ENCODE measurements at regions not wholly inside any gene's neighbourhood (a gene's known extent, or its start where the extent isn't known, plus 50 kb on each side); places are given as distances from the start of the nearest gene placed in this dataset.

DNA sequence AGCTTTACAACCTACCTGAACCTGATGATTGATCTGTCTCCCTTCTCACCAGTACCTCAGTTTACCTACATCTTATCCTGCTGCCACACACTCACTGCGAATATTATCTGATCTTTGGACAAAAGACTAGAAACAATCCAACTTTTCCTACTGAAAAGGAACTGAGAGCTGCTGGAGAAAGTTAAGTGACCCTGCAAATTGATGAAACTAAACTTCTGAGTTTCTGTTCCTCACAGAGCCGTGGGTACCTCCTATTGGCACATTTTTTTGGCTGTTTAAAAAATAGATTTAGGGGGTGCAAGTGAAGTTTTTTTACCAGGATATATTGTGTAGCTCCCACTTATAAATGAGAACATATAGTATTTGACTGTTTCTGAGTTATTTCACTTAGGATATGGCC lies 66.0 kb upstream of the STARD3NL start:
- no peak overlapping the region for H3K27ac ChIP-seq
- no peak overlapping the region for H3K4me3 ChIP-seq
- TF ChIP-seq, protein P1, sequence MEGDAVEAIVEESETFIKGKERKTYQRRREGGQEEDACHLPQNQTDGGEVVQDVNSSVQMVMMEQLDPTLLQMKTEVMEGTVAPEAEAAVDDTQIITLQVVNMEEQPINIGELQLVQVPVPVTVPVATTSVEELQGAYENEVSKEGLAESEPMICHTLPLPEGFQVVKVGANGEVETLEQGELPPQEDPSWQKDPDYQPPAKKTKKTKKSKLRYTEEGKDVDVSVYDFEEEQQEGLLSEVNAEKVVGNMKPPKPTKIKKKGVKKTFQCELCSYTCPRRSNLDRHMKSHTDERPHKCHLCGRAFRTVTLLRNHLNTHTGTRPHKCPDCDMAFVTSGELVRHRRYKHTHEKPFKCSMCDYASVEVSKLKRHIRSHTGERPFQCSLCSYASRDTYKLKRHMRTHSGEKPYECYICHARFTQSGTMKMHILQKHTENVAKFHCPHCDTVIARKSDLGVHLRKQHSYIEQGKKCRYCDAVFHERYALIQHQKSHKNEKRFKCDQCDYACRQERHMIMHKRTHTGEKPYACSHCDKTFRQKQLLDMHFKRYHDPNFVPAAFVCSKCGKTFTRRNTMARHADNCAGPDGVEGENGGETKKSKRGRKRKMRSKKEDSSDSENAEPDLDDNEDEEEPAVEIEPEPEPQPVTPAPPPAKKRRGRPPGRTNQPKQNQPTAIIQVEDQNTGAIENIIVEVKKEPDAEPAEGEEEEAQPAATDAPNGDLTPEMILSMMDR (IDR thresholded peaks at IDR 0.05): no peak
- no peak for DNase-seq (ENCODE audit: low spot score)

DNA sequence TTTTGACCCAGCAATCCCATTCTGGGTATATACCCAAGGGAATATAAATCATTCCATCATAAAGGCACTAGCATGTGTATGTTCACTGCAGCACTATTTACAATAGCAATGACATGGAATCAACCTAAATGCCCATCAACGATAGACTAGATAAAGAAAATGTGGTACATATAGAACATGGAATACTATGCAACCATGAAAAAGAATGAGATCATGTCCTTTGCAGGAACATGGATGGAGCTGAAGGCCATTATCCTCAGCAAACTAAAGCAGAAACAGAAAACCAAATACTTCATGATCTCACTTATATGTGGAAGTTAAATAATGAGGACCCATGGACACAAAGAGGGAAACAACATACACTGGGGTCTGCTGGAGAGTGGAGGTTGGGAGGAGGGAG lies 58.0 kb upstream of the STARD3NL start:
- no peak for DNase-seq (ENCODE audit: low spot score)
- TF ChIP-seq, protein P1 (IDR thresholded peaks at IDR 0.05): no peak
- no peak overlapping the region for H3K27ac ChIP-seq
- no peak overlapping the region for H3K4me3 ChIP-seq

DNA sequence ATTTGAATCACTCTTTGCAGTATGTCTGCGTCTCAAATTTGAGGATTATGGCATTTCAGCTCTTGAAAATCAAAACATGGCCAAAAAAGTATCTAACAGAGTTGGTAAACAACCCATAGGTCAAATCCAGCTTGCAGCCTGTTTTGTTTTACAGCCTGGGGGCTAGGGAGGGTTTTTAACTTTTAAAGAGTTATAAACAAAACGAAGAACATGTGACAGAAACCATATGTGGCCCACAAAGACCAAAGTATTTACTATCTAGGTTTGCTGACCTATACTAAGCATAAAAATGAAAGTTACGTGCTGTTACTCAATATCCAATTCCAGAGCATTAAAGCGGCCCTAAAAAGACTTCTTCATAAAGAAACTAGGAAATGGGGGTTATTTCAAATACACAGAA lies 55.5 kb upstream of the STARD3NL start:
- H3K4me3 ChIP-seq: no peak overlapping the region
- no peak for DNase-seq (ENCODE audit: low spot score)
- H3K27ac ChIP-seq: no peak overlapping the region
- TF ChIP-seq, protein P1 (IDR thresholded peaks at IDR 0.05): no peak

DNA sequence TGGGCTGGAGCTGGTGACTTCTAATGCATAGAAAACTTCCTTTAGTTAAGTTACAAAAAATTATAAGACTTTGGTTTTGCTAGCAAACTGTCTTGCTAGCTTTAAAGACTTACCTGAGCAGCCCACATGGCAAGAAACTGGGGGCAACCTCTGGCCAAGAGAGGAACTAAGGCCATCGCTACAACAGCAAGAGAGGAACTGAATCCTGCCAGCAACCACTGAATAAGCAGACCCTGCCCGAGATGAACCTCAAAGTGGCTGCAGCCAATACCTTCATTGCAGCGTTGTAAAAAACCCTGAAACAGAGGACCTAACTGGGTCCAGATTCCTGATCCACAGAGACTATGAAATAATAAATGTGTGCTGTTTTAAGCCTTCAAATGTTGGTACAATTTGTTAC lies 54.6 kb upstream of the STARD3NL start:
- TF ChIP-seq, protein P1 (IDR thresholded peaks at IDR 0.05): no peak
- Histone ChIP-seq H3K27ac (no peak overlapping the region), H3K4me3 (no peak overlapping the region)
- DNase-seq (ENCODE audit: low spot score): no peak

DNA sequence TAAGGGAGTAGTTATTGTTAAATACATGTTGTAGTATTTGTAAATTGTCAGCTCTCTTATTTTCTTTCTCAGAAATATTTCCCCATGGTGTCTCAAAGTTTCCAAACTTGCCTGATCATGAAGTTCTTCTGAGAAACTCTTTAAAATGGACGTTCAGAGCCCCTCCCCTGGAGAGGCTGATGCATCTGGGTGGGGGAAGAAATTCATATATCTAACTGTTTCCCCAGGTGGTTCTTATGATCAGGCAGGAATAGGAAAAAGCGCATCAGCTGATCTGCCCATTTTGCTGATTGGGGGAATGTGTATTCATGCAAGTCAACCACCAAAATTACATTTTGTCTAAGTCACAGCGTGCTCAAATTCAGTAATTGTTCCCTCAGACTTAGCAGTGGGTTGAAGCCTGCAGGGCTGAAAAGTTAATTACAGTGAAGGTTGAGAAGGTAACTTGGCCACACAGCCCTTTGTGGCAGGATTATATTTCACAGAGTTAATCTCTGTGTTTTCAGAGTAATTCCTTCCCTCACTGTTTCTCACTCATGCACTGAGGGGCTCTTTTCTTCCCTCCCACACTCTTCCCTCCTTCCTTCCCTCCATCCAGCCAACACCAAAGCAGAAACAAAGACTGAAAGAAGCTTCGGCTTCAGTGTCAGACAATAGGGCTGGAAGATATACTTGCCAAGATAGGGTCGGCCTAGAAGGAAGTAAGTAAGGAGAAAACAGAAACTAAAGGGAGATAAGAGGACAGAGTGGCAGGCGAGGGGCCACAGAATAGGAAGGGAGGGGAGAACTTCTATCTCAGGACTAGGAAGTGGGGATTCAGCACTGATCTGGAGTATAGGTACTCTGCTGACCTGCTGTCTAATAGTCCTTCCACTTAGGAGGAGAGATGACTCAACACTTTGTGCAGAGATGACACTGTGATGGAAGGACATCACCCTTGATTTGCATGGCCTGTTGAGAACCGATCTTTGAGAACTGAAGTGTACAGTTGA lies 50.5 kb upstream of the STARD3NL start:
- no peak overlapping the region for H3K27ac ChIP-seq
- H3K4me3 ChIP-seq: no peak overlapping the region
- no peak for DNase-seq (ENCODE audit: low spot score)
- TF ChIP-seq, protein P1 (IDR thresholded peaks at IDR 0.05): no peak

Data from coronary artery (tissue), 2 donors.